WTC11 (cell line): ENCODE measurements at regions not wholly inside any gene's neighbourhood (a gene's known extent, or its start where the extent isn't known, plus 50 kb on each side); places are given as distances from the start of the nearest gene placed in this dataset.

ENCODE experiments used
- ATAC-seq: fragments of 200-7000 bp; cut with Tn5 transposase; 2 replicates; pipeline ENCODE4 v1.10.0; 2021; ENCODE audit warnings: mild to moderate bottlenecking, moderate library complexity
- CTCF ChIA-PET: fragments of 300-600 bp; sonication (Branson Sonifier 250); formaldehyde crosslinking; loops from one replicate; lab custom pipeline; 2021; ENCODE audit warnings: antibody characterized with exemption; lab: Charles Lee
- POLR2A ChIA-PET: fragments of 350-600 bp; sonication (Branson Sonifier 250); formaldehyde crosslinking; loops from one replicate; lab custom pipeline; 2021; ENCODE audit warnings: antibody characterized with exemption; lab: Charles Lee
- DNase-seq: peaks from one replicate; pipeline ENCODE4 v3.0.0; 2021; ENCODE audit warnings: low spot score
- H3K27ac Mint-ChIP-seq: 2 replicates; pipeline ENCODE4 v1.8.0; 2021; ENCODE audit warnings: mixed read lengths
- H3K27me3 Mint-ChIP-seq: 2 replicates; pipeline ENCODE4 v1.8.0; 2021; ENCODE audit warnings: low read depth, mild to moderate bottlenecking, moderate library complexity, mixed read lengths
- H3K36me3 Mint-ChIP-seq: 2 replicates; pipeline ENCODE4 v1.8.0; 2021; ENCODE audit warnings: mixed read lengths
- H3K4me1 Mint-ChIP-seq: 2 replicates; pipeline ENCODE4 v1.8.0; 2022; ENCODE audit warnings: mixed read lengths
- H3K4me3 Mint-ChIP-seq: 2 replicates; pipeline ENCODE4 v1.8.0; 2021; ENCODE audit warnings: mild to moderate bottlenecking, moderate library complexity, mixed read lengths
- H3K9me3 Mint-ChIP-seq: 2 replicates; pipeline ENCODE4 v1.8.0; 2021; ENCODE audit warnings: mixed read lengths
- CREB1 ChIP-seq: sonication (generic); formaldehyde crosslinking; IDR thresholded peaks from 2 replicates; pipeline ENCODE4 v1.8.0; 2023; ENCODE audit warnings: mild to moderate bottlenecking, missing genetic modification reagents
- CTCF ChIP-seq: fragments of 200-600 bp; IDR thresholded peaks from 2 replicates; pipeline ENCODE4 v1.8.0; 2022; ENCODE audit warnings: antibody characterized with exemption
- E2F5 ChIP-seq: sonication (generic); formaldehyde crosslinking; IDR thresholded peaks from 2 replicates; pipeline ENCODE4 v1.8.1; 2022; ENCODE audit warnings: mild to moderate bottlenecking, moderate library complexity, missing genetic modification reagents
- GABPB1 ChIP-seq: sonication (generic); formaldehyde crosslinking; IDR thresholded peaks from 2 replicates; pipeline ENCODE4 v1.8.1; 2023; ENCODE audit warnings: mild to moderate bottlenecking, missing genetic modification reagents
- ZNF219 ChIP-seq: sonication (generic); formaldehyde crosslinking; IDR thresholded peaks from 2 replicates; pipeline ENCODE4 v1.8.0; 2023; ENCODE audit warnings: missing genetic modification reagents, mild to moderate bottlenecking, borderline replicate concordance
- ZNF425 ChIP-seq: fragments of 250-450 bp; sonication (Bioruptor Pico); conservative IDR thresholded peaks from 2 replicates; pipeline ENCODE4 v1.9.0; 2021; ENCODE audit warnings: mild to moderate bottlenecking
- TF ChIP-seq, protein P1 (sequence below): sonication (generic); formaldehyde crosslinking; IDR thresholded peaks from 2 replicates; pipeline ENCODE4 v1.8.0; 2023; ENCODE audit warnings: missing genetic modification reagents
- TF ChIP-seq, protein P2 (sequence below): fragments of 250-450 bp; sonication (Bioruptor Pico); IDR thresholded peaks from 2 replicates; pipeline ENCODE4 v1.9.0; 2021; ENCODE audit warnings: mild to moderate bottlenecking, borderline replicate concordance
- TF ChIP-seq, protein P3 (sequence below): sonication (generic); formaldehyde crosslinking; IDR thresholded peaks from 2 replicates; pipeline ENCODE4 v1.8.1; 2023; ENCODE audit warnings: mild to moderate bottlenecking, moderate library complexity, missing genetic modification reagents

GRCh38 chr12:98238515-98239130 lies 276.8 kb upstream of the TMPO start (continued):
- TF ChIP-seq E2F5 (CRISPR knock-in tag) = no peak

- no peak for ATAC-seq
- POLR2A ChIA-PET = no interaction called here
- Mint-ChIP-seq H3K27ac (no peak overlapping the region), H3K27me3 (no peaks in the 10 kb centered on the region), H3K4me3 (no peak overlapping the region), H3K9me3 (peaks cover 7% of the 10 kb centered on the region), H3K36me3 (no peaks in the 10 kb centered on the region), H3K4me1 (no peaks in the 10 kb centered on the region; the same call in 1 of the 2 replicates)
- TF ChIP-seq, protein P1, sequence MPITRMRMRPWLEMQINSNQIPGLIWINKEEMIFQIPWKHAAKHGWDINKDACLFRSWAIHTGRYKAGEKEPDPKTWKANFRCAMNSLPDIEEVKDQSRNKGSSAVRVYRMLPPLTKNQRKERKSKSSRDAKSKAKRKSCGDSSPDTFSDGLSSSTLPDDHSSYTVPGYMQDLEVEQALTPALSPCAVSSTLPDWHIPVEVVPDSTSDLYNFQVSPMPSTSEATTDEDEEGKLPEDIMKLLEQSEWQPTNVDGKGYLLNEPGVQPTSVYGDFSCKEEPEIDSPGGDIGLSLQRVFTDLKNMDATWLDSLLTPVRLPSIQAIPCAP (CRISPR knock-in tag) = no peak
- no peak for TF ChIP-seq ZNF219 (CRISPR knock-in tag)
- TF ChIP-seq ZNF425 = no peak
- TF ChIP-seq, protein P2, sequence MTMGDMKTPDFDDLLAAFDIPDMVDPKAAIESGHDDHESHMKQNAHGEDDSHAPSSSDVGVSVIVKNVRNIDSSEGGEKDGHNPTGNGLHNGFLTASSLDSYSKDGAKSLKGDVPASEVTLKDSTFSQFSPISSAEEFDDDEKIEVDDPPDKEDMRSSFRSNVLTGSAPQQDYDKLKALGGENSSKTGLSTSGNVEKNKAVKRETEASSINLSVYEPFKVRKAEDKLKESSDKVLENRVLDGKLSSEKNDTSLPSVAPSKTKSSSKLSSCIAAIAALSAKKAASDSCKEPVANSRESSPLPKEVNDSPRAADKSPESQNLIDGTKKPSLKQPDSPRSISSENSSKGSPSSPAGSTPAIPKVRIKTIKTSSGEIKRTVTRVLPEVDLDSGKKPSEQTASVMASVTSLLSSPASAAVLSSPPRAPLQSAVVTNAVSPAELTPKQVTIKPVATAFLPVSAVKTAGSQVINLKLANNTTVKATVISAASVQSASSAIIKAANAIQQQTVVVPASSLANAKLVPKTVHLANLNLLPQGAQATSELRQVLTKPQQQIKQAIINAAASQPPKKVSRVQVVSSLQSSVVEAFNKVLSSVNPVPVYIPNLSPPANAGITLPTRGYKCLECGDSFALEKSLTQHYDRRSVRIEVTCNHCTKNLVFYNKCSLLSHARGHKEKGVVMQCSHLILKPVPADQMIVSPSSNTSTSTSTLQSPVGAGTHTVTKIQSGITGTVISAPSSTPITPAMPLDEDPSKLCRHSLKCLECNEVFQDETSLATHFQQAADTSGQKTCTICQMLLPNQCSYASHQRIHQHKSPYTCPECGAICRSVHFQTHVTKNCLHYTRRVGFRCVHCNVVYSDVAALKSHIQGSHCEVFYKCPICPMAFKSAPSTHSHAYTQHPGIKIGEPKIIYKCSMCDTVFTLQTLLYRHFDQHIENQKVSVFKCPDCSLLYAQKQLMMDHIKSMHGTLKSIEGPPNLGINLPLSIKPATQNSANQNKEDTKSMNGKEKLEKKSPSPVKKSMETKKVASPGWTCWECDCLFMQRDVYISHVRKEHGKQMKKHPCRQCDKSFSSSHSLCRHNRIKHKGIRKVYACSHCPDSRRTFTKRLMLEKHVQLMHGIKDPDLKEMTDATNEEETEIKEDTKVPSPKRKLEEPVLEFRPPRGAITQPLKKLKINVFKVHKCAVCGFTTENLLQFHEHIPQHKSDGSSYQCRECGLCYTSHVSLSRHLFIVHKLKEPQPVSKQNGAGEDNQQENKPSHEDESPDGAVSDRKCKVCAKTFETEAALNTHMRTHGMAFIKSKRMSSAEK = no peak
- CTCF ChIA-PET = interaction anchor here (1.7 kb wide), 1 partner anchor 17 kb away, joined by 5 read pairs; no protein-coding TSS in a partner anchor
- no peak for DNase-seq
Observed at GRCh38 chr12:98243190-98243589, 272.2 kb upstream of the TMPO start.

GRCh38 chr12:98244136-98244535 lies 271.3 kb upstream of the TMPO start:
- TF ChIP-seq GABPB1 (CRISPR knock-in tag) (no peak), CREB1 (no peak), CTCF (no peak)
- TF ChIP-seq, protein P3, sequence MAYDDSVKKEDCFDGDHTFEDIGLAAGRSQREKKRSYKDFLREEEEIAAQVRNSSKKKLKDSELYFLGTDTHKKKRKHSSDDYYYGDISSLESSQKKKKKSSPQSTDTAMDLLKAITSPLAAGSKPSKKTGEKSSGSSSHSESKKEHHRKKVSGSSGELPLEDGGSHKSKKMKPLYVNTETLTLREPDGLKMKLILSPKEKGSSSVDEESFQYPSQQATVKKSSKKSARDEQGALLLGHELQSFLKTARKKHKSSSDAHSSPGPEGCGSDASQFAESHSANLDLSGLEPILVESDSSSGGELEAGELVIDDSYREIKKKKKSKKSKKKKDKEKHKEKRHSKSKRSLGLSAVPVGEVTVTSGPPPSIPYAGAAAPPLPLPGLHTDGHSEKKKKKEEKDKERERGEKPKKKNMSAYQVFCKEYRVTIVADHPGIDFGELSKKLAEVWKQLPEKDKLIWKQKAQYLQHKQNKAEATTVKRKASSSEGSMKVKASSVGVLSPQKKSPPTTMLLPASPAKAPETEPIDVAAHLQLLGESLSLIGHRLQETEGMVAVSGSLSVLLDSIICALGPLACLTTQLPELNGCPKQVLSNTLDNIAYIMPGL (CRISPR knock-in tag) = no peak
- Mint-ChIP-seq H3K36me3 (no peaks in the 10 kb centered on the region), H3K4me3 (no peak overlapping the region), H3K4me1 (no peaks in the 10 kb centered on the region; the same call in 1 of the 2 replicates), H3K9me3 (peaks cover 7% of the 10 kb centered on the region), H3K27me3 (no peaks in the 10 kb centered on the region), H3K27ac (no peak overlapping the region)
- DNase-seq (no peak), ATAC-seq (no peak)
- CTCF ChIA-PET = interaction anchor here (0.6 to 1.7 kb wide), 2 partner anchors 17 to 235 kb away, joined by 3 to 5 read pairs; no protein-coding TSS in a partner anchor
- POLR2A ChIA-PET = no interaction called here
